ENCODE measurements at regions not wholly inside any gene's neighbourhood (a gene's known extent, or its start where the extent isn't known, plus 50 kb on each side); places are given as distances from the start of the nearest gene placed in this dataset.

DNA sequence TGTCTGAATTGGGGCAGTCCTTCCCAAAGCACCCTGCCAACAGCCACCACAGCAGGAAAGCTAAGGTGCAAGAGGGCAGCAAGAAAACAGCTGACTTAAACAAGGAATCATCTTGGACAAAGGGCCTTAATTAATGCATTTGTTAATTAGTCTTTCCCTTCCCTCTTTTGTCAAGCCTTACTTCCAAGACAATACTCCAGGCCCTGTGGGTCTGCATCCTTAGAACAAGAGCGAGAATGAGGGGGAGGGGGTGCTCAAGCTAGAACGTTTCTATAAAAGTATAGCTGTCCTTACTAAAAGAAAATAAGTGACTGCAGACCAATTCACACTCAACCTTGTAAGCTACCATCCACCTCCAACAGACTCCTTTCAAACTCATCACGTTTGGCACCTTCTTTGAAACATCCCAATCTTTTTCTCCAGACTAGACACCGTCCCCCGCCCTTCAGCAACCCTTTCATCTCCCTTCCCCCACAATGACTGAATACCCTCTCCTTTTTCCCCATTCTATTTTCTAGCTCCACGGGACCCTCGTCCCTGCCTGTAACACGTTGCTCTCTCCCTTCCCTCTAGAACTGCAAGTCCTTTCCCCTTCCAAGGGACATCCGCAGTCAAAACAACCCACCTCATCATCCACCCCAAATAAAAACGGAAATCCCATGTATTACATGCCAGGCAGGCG is 85.7 kb upstream of the RNF38 start:
- DNase-seq (ENCODE audit: low read depth), result no peak
- H3K4me3 ChIP-seq (ENCODE audit: low read length), result peak overlapping the region; percentile 96
- TF ChIP-seq, protein P1, sequence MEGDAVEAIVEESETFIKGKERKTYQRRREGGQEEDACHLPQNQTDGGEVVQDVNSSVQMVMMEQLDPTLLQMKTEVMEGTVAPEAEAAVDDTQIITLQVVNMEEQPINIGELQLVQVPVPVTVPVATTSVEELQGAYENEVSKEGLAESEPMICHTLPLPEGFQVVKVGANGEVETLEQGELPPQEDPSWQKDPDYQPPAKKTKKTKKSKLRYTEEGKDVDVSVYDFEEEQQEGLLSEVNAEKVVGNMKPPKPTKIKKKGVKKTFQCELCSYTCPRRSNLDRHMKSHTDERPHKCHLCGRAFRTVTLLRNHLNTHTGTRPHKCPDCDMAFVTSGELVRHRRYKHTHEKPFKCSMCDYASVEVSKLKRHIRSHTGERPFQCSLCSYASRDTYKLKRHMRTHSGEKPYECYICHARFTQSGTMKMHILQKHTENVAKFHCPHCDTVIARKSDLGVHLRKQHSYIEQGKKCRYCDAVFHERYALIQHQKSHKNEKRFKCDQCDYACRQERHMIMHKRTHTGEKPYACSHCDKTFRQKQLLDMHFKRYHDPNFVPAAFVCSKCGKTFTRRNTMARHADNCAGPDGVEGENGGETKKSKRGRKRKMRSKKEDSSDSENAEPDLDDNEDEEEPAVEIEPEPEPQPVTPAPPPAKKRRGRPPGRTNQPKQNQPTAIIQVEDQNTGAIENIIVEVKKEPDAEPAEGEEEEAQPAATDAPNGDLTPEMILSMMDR (conservative IDR thresholded peaks at IDR 0.05; ENCODE audit: low read length), result no peak

GRCh38 chr9:36484124-36484523 is 84.1 kb upstream of the RNF38 start:
- no peak for DNase-seq (ENCODE audit: low read depth)
- H3K4me3 ChIP-seq (ENCODE audit: low read length), result no peak overlapping the region
- TF ChIP-seq, protein P1 (conservative IDR thresholded peaks at IDR 0.05; ENCODE audit: low read length), result no peak

GRCh38 chr9:36479101-36479500 is 79.0 kb upstream of the RNF38 start:
- DNase-seq (ENCODE audit: low read depth), result no peak
- H3K4me3 ChIP-seq (ENCODE audit: low read length), result no peak overlapping the region
- TF ChIP-seq, protein P1 (conservative IDR thresholded peaks at IDR 0.05; ENCODE audit: low read length), result no peak

- DNase-seq (ENCODE audit: low read depth), result no peak
- H3K4me3 ChIP-seq (ENCODE audit: low read length), result peak overlapping the region; percentile 58
- TF ChIP-seq, protein P1 (conservative IDR thresholded peaks at IDR 0.05; ENCODE audit: low read length), result no peak
Measured at GRCh38 chr9:36471359-36471758, 71.3 kb upstream of the RNF38 start.

- TF ChIP-seq, protein P1 (conservative IDR thresholded peaks at IDR 0.05; ENCODE audit: low read length), result no peak
- peak overlapping the region; percentile 58 for H3K4me3 ChIP-seq (ENCODE audit: low read length)
- peak; percentile 66 for DNase-seq (ENCODE audit: low read depth)
Measured at GRCh38 chr9:36470643-36471290, 70.7 kb upstream of the RNF38 start.

- no peak overlapping the region for H3K4me3 ChIP-seq (ENCODE audit: low read length)
- TF ChIP-seq, protein P1 (conservative IDR thresholded peaks at IDR 0.05; ENCODE audit: low read length), result no peak
- DNase-seq (ENCODE audit: low read depth), result no peak
Measured at GRCh38 chr9:36463467-36463866, 63.4 kb upstream of the RNF38 start.

DNA sequence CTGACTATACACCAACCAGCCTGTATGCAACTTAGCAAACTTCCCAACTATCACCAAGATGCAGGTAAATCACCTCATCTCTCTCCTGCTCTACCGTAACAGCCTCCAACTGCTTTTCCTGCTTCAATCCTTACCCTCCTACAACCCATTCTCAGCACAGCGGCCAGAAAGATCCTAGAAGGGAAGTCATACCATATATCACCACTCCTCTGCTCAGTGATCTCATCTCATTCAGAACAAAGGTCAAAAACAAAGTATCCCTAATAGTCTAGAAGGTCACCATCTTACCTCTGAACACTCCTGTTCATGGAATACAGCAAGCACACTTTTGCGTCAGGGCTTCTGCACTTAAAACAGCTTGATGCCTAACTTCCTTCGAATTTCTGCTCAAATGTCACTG is 62.2 kb upstream of the RNF38 start:
- TF ChIP-seq, protein P1 (conservative IDR thresholded peaks at IDR 0.05; ENCODE audit: low read length), result no peak
- no peak for DNase-seq (ENCODE audit: low read depth)
- no peak overlapping the region for H3K4me3 ChIP-seq (ENCODE audit: low read length)
